ENCODE measurements at regions not wholly inside any gene's neighbourhood (a gene's known extent, or its start where the extent isn't known, plus 50 kb on each side); places are given as distances from the start of the nearest gene placed in this dataset.
A peak's percentile ranks its signal among the peaks of the same experiment; 100 is the strongest.

DNA sequence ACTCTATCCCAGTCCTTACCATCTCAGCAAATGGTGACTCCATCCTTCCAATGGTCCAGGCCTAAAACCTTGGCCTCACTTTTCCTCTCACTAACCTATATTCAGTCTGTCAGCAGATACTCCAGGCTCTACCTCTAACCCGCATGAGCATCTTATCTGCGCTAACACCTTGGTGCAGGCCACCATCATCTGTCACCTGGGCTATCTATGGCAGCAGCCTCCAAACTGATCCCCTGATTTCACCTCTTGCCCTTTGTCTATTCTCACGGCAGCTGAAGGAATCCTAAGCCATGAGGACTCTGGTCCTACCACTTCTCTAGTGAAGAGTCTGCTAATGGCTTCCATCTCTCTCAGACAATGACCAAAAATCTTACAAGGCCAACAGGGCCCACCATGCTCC is 57.9 kb upstream of the CCL1 start:
- POLR2A ChIA-PET = no interaction called here
- no peaks in the 10 kb centered on the region for H3K9me3 ChIP-seq (ENCODE audit: control insufficient read depth, insufficient read depth, low read depth, low read length)
- no peak overlapping the region for H3K4me3 ChIP-seq (ENCODE audit: low read depth, low read length)
- no peak overlapping the region for H3K27ac ChIP-seq (ENCODE audit: extremely low read depth, low read depth, low read length)
- TF ChIP-seq ZNF169 (tag by site-specific recombination; IDR thresholded peaks at IDR 0.05) (no peak), ZNF596 (tag by site-specific recombination; IDR thresholded peaks at IDR 0.05) (no peak), ZNF366 (tag by site-specific recombination; conservative IDR thresholded peaks at IDR 0.05) (no peak), ZBTB11 (tag by site-specific recombination; conservative IDR thresholded peaks at IDR 0.05; ENCODE audit: low read depth) (no peak), ZNF48 (tag by site-specific recombination; IDR thresholded peaks at IDR 0.05) (no peak), REPIN1 (tag by site-specific recombination; IDR thresholded peaks at IDR 0.05; ENCODE audit: low read depth) (no peak), ZNF777 (tag by site-specific recombination; IDR thresholded peaks at IDR 0.05; ENCODE audit: borderline replicate concordance) (no peak), ZNF629 (tag by site-specific recombination; IDR thresholded peaks at IDR 0.05) (no peak), KLF7 (tag by site-specific recombination; IDR thresholded peaks at IDR 0.05; ENCODE audit: borderline replicate concordance) (no peak), ZNF792 (tag by site-specific recombination; IDR thresholded peaks at IDR 0.05) (no peak), GLI2 (tag by site-specific recombination; IDR thresholded peaks at IDR 0.05; ENCODE audit: borderline replicate concordance, low read depth) (no peak), ZNF548 (tag by site-specific recombination; IDR thresholded peaks at IDR 0.05) (no peak), ZNF350 (tag by site-specific recombination; IDR thresholded peaks at IDR 0.05) (no peak), ZNF600 (tag by site-specific recombination; IDR thresholded peaks at IDR 0.05) (no peak), ZNF621 (tag by site-specific recombination; IDR thresholded peaks at IDR 0.05) (no peak), YY2 (tag by site-specific recombination; IDR thresholded peaks at IDR 0.05) (no peak), ELK4 (IDR thresholded peaks at IDR 0.05; ENCODE audit: borderline replicate concordance, low read depth, low read length) (no peak)
- TF ChIP-seq, protein P1, sequence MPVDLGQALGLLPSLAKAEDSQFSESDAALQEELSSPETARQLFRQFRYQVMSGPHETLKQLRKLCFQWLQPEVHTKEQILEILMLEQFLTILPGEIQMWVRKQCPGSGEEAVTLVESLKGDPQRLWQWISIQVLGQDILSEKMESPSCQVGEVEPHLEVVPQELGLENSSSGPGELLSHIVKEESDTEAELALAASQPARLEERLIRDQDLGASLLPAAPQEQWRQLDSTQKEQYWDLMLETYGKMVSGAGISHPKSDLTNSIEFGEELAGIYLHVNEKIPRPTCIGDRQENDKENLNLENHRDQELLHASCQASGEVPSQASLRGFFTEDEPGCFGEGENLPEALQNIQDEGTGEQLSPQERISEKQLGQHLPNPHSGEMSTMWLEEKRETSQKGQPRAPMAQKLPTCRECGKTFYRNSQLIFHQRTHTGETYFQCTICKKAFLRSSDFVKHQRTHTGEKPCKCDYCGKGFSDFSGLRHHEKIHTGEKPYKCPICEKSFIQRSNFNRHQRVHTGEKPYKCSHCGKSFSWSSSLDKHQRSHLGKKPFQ (tag by site-specific recombination; IDR thresholded peaks at IDR 0.05) = no peak
- H3K4me1 ChIP-seq (ENCODE audit: control insufficient read depth, insufficient read depth, low read length) = no peaks in the 10 kb centered on the region
- CTCF ChIA-PET = interaction anchor here (0.5 to 2.7 kb wide), 18 partner anchors 10 to 1485 kb away, joined by 3 to 11 read pairs (median 3); no protein-coding TSS in a partner anchor
- no peaks in the 10 kb centered on the region for H3K36me3 ChIP-seq (ENCODE audit: control insufficient read depth in 2 of 2, insufficient read depth in 1 of 2, low read length in 2 of 2)

DNA sequence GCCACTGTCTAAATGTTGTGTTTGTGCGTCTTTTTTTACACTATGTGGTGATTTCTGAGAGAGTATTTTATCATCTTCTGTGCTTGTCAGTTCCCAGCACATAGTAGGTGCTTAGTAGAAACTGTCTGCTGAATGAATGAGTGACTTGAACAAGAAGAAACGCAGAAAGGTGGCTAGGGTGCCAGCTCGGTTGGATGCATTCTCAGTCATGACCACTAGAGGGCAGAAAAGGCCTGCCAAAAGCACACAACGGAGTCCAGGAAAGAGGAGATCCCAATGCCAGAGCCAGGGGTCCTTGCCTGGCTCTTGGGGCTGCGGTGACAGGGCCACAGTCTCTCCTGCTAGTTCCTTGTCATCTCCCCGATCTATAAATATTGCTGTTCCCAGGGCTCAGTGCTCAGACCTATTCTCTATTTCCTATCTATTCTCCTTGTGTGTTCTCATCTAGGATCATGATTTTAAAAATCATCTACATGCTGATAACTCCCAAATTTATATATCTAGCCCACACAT is 57.3 kb upstream of the CCL1 start:
- POLR2A ChIA-PET = no interaction called here
- TF ChIP-seq ZNF24 (tag by site-specific recombination; IDR thresholded peaks at IDR 0.05) (peak; percentile 54; the same call in 1 of the 2 replicates), ZNF654 (tag by site-specific recombination; IDR thresholded peaks at IDR 0.05; ENCODE audit: low read depth) (peak; percentile 89), ZNF660 (tag by site-specific recombination; IDR thresholded peaks at IDR 0.05) (no peak), ZNF302 (tag by site-specific recombination; IDR thresholded peaks at IDR 0.05; ENCODE audit: low read depth) (no peak), ZNF335 (tag by site-specific recombination; conservative IDR thresholded peaks at IDR 0.05) (peak; percentile 61)
- TF ChIP-seq, protein P2, sequence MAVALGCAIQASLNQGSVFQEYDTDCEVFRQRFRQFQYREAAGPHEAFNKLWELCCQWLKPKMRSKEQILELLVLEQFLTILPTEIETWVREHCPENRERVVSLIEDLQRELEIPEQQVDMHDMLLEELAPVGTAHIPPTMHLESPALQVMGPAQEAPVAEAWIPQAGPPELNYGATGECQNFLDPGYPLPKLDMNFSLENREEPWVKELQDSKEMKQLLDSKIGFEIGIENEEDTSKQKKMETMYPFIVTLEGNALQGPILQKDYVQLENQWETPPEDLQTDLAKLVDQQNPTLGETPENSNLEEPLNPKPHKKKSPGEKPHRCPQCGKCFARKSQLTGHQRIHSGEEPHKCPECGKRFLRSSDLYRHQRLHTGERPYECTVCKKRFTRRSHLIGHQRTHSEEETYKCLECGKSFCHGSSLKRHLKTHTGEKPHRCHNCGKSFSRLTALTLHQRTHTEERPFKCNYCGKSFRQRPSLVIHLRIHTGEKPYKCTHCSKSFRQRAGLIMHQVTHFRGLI (tag by site-specific recombination; IDR thresholded peaks at IDR 0.05) = no peak
- TF ChIP-seq, protein P3, sequence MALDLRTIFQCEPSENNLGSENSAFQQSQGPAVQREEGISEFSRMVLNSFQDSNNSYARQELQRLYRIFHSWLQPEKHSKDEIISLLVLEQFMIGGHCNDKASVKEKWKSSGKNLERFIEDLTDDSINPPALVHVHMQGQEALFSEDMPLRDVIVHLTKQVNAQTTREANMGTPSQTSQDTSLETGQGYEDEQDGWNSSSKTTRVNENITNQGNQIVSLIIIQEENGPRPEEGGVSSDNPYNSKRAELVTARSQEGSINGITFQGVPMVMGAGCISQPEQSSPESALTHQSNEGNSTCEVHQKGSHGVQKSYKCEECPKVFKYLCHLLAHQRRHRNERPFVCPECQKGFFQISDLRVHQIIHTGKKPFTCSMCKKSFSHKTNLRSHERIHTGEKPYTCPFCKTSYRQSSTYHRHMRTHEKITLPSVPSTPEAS (tag by site-specific recombination; IDR thresholded peaks at IDR 0.05) = no peak
- TF ChIP-seq, protein P4, sequence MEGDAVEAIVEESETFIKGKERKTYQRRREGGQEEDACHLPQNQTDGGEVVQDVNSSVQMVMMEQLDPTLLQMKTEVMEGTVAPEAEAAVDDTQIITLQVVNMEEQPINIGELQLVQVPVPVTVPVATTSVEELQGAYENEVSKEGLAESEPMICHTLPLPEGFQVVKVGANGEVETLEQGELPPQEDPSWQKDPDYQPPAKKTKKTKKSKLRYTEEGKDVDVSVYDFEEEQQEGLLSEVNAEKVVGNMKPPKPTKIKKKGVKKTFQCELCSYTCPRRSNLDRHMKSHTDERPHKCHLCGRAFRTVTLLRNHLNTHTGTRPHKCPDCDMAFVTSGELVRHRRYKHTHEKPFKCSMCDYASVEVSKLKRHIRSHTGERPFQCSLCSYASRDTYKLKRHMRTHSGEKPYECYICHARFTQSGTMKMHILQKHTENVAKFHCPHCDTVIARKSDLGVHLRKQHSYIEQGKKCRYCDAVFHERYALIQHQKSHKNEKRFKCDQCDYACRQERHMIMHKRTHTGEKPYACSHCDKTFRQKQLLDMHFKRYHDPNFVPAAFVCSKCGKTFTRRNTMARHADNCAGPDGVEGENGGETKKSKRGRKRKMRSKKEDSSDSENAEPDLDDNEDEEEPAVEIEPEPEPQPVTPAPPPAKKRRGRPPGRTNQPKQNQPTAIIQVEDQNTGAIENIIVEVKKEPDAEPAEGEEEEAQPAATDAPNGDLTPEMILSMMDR (tag by site-specific recombination; IDR thresholded peaks at IDR 0.05) = peak; percentile 73
- Histone ChIP-seq H3K36me3 (ENCODE audit: control insufficient read depth in 2 of 2, insufficient read depth in 1 of 2, low read length in 2 of 2) (no peaks in the 10 kb centered on the region), H3K4me1 (ENCODE audit: control insufficient read depth, insufficient read depth, low read length) (no peaks in the 10 kb centered on the region), H3K4me3 (ENCODE audit: low read depth, low read length) (no peak overlapping the region), H3K9me3 (ENCODE audit: control insufficient read depth, insufficient read depth, low read depth, low read length) (no peaks in the 10 kb centered on the region), H3K27ac (ENCODE audit: extremely low read depth, low read depth, low read length) (no peak overlapping the region)
- CTCF ChIA-PET = interaction anchor here (0.6 to 2.7 kb wide), 39 partner anchors 9 to 1484 kb away, joined by 3 to 11 read pairs (median 3); partner anchors contain the start of gene CCL11

All from HEK293 (cell line).